Mesenchymal stem cell (in vitro differentiated cells and primary cell): ENCODE measurements at regions not wholly inside any gene's neighbourhood (a gene's known extent, or its start where the extent isn't known, plus 50 kb on each side); places are given as distances from the start of the nearest gene placed in this dataset.

ENCODE experiments used
- DNase-seq: peaks from one replicate; pipeline ENCODE4 v3.0.0-alpha.2; 2013
- H2AFZ ChIP-seq: one replicate; pipeline ENCODE4 v1.6.1; 2013; ENCODE audit warnings: low read depth, mild to moderate bottlenecking, control low read depth, inconsistent platforms, low read length, moderate library complexity
- H2AK5ac ChIP-seq: 2 replicates; pipeline ENCODE4 v1.6.1; 2013; ENCODE audit warnings: low read length, moderate library complexity, mild to moderate bottlenecking, inconsistent platforms; ENCODE audit not compliant: severe bottlenecking
- H2BK120ac ChIP-seq: one replicate; pipeline ENCODE4 v1.6.1; 2013; ENCODE audit warnings: low read depth, mild to moderate bottlenecking, inconsistent platforms, low read length, moderate library complexity
- H2BK12ac ChIP-seq, 2 experiments: one replicate each; pipeline ENCODE4 v1.6.1; 2013; ENCODE audit warnings: inconsistent platforms in 2 of 2, low read length in 2 of 2, mild to moderate bottlenecking in 2 of 2, moderate library complexity in 2 of 2, control low read depth in 1 of 2
- H2BK15ac ChIP-seq: one replicate; pipeline ENCODE4 v1.6.1; 2013; ENCODE audit warnings: mild to moderate bottlenecking, low read depth, inconsistent platforms; ENCODE audit not compliant: poor library complexity, severe bottlenecking
- H2BK5ac ChIP-seq: 2 replicates; pipeline ENCODE4 v1.6.1; 2013; ENCODE audit warnings: low read depth, mild to moderate bottlenecking, low read length, control low read depth, inconsistent platforms; ENCODE audit not compliant: poor library complexity, severe bottlenecking
- H3K14ac ChIP-seq, 2 experiments: one replicate each; pipeline ENCODE4 v1.6.1; 2013; ENCODE audit warnings: inconsistent platforms in 2 of 2, low read length in 2 of 2, control low read depth in 1 of 2, mild to moderate bottlenecking in 1 of 2, moderate library complexity in 1 of 2
- H3K18ac ChIP-seq, 2 experiments: one replicate each; pipeline ENCODE4 v1.6.1; 2013; ENCODE audit warnings: inconsistent platforms in 2 of 2, low read length in 2 of 2, control low read depth in 1 of 2, low read depth in 1 of 2, mild to moderate bottlenecking in 1 of 2
- H3K23ac ChIP-seq, 2 experiments: one replicate each; pipeline ENCODE4 v1.6.1; 2013; ENCODE audit warnings: inconsistent platforms in 2 of 2, low read length in 2 of 2, mild to moderate bottlenecking in 2 of 2, moderate library complexity in 2 of 2, control low read depth in 1 of 2
- H3K27ac ChIP-seq: 2 replicates; pipeline ENCODE4 v1.5.1; 2013; ENCODE audit warnings: mild to moderate bottlenecking, moderate library complexity, low read length, control low read depth, inconsistent platforms; ENCODE audit not compliant: poor library complexity, severe bottlenecking
- H3K27me3 ChIP-seq, 2 experiments: 2 replicates each; pipeline versions ENCODE4 v1.6.1 to v1.7.0; 2013; ENCODE audit warnings: low read length in 2 of 2, mild to moderate bottlenecking in 2 of 2, moderate library complexity in 2 of 2, control low read depth in 1 of 2, inconsistent platforms in 1 of 2; ENCODE audit not compliant: control insufficient read depth in 1 of 2, insufficient read depth in 1 of 2
- H3K36me3 ChIP-seq, 2 experiments: 2 replicates each; pipeline versions ENCODE4 v1.6.1 to v1.7.0; 2013; ENCODE audit warnings: low read length in 2 of 2, control low read depth in 1 of 2, inconsistent platforms in 1 of 2, low read depth in 1 of 2, mild to moderate bottlenecking in 1 of 2; ENCODE audit not compliant: insufficient read depth in 2 of 2, control insufficient read depth in 1 of 2
- H3K4ac ChIP-seq, 2 experiments: one replicate each; pipeline ENCODE4 v1.6.1; 2013; ENCODE audit warnings: inconsistent platforms in 2 of 2, low read length in 2 of 2, mild to moderate bottlenecking in 2 of 2, moderate library complexity in 2 of 2, control low read depth in 1 of 2, low read depth in 1 of 2
- H3K4me1 ChIP-seq: 2 replicates; pipeline ENCODE4 v1.6.1; 2013; ENCODE audit warnings: low read depth, low read length, control low read depth; ENCODE audit not compliant: control insufficient read depth, insufficient read depth
- H3K4me2 ChIP-seq: 2 replicates; pipeline ENCODE4 v1.6.1; 2013; ENCODE audit warnings: low read length, mild to moderate bottlenecking, inconsistent platforms; ENCODE audit not compliant: poor library complexity, severe bottlenecking
- H3K4me3 ChIP-seq, 2 experiments: 2 replicates each; pipeline versions ENCODE4 v1.5.1 to v1.7.0; 2013; ENCODE audit warnings: low read length in 2 of 2, mild to moderate bottlenecking in 2 of 2, control low read depth in 1 of 2, low read depth in 1 of 2; ENCODE audit not compliant: insufficient read depth in 1 of 2
- H3K79me1 ChIP-seq: replicated peaks from 2 replicates; pipeline ENCODE4 v1.6.1; 2013; ENCODE audit warnings: mild to moderate bottlenecking, control low read depth, low read length, inconsistent platforms; ENCODE audit not compliant: poor library complexity, severe bottlenecking
- H3K9ac ChIP-seq: 2 replicates; pipeline ENCODE4 v1.7.0; 2013; ENCODE audit warnings: mild to moderate bottlenecking, low read length, moderate library complexity
- H3K9me3 ChIP-seq: 2 replicates; pipeline ENCODE4 v1.7.0; 2013; ENCODE audit warnings: mild to moderate bottlenecking, low read length; ENCODE audit not compliant: control insufficient read depth
- H4K8ac ChIP-seq: one replicate; pipeline ENCODE4 v1.6.1; 2013; ENCODE audit warnings: inconsistent platforms, mild to moderate bottlenecking, low read length, moderate library complexity
- H4K91ac ChIP-seq: one replicate; pipeline ENCODE4 v1.6.1; 2013; ENCODE audit warnings: mild to moderate bottlenecking, low read length, inconsistent platforms
- WGBS: methylation state at CpG from one replicate; pipeline ENCODE4 v1.1.7; 2013; ENCODE audit warnings: mixed read lengths; 5-methylcytosine and 5-hydroxymethylcytosine counted together

DNA sequence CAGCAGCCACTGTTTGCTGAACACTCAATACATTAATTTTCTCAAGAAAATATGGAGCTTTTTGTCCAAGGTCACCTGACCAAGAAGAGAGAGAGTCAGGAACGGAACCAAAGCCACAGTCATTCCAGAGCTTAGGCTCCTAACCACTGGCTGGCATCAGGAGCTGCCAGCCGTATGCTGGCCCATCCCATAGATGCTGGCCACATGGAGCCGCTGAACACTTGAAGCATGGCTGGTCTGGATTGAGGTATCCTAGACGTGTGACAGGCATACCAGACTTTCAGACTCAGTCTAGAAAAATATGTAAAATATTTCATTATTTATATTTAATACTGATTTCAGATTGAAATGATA, 458.7 kb downstream of the MATN1 start:
- 73% methylated on average over 4 of the region's 4 CpGs for WGBS
- no peak overlapping the region for H3K23ac ChIP-seq

DNA sequence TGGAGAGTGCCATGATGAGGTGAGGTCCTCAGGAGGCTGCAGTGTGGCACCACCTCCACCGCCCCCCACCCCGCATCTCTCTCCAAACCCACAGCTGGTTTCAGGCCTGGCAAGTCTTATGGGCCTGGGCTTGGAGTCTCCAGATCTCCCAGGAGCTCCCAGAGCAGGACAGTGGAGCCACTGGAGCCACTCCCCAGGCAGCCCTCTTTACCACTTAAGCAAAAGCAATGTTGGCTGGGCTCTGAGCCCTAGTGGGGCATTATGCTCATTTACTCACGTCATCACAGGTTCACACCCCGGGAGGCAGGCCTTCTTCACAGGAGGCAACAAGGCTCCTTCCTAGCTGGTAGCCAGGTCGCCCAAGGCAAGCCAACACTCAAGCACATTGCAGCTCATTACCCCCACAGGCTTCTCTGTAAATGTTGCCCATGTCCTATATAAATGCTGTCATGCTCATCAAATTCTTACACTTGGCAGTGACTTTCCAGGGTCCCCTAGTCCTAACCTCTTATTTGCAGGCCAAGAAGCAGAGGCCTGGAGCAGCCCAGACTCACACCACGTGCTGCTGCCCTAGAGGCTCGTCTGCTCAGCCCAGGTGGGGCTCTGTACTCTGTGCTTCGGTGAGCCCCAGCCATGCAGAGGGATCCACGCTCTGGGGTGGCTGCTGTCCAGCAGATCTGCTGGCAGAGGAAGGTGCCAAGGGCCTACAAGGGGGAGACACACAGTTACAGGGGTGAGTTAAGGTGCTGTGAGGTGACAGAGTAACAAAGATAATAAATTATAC, 459.3 kb downstream of the MATN1 start:
- H3K27ac ChIP-seq = no peak overlapping the region
- no peak for DNase-seq
- no peaks in the 10 kb centered on the region for H3K79me1 ChIP-seq
- no peak overlapping the region for H2AK5ac ChIP-seq
- WGBS = 58% methylated on average over 8 of the region's 9 CpGs
- no peak overlapping the region for H2AFZ ChIP-seq
- H3K14ac ChIP-seq = no peak overlapping the region
- no peak overlapping the region for H2BK15ac ChIP-seq
- H4K8ac ChIP-seq = no peak overlapping the region
- no peak overlapping the region for H4K91ac ChIP-seq
- H3K27me3 ChIP-seq = peaks cover 9 to 44% of the 10 kb centered on the region in 2 experiments
- H3K4ac ChIP-seq = no peak overlapping the region
- H3K4me1 ChIP-seq = no peaks in the 10 kb centered on the region
- no peak overlapping the region for H3K4me2 ChIP-seq
- H3K36me3 ChIP-seq = no peaks in the 10 kb centered on the region
- no peak overlapping the region for H2BK5ac ChIP-seq
- H3K4me3 ChIP-seq = no peak overlapping the region
- H3K23ac ChIP-seq = no peak overlapping the region
- no peak overlapping the region for H2BK120ac ChIP-seq
- H3K18ac ChIP-seq = no peak overlapping the region
- H2BK12ac ChIP-seq = no peak overlapping the region
- no peak overlapping the region for H3K9ac ChIP-seq
- peaks cover 4% of the 10 kb centered on the region for H3K9me3 ChIP-seq

More for the DNA sequence above, 458.7 kb downstream of the MATN1 start:
- no peak overlapping the region for H3K4ac ChIP-seq
- peaks cover 4% of the 10 kb centered on the region for H3K9me3 ChIP-seq
- H2BK120ac ChIP-seq = no peak overlapping the region
- no peak overlapping the region for H3K27ac ChIP-seq
- H2BK5ac ChIP-seq = no peak overlapping the region
- H4K91ac ChIP-seq = no peak overlapping the region
- no peaks in the 10 kb centered on the region for H3K4me1 ChIP-seq
- no peak overlapping the region for H3K4me3 ChIP-seq
- no peak overlapping the region for H3K9ac ChIP-seq
- no peaks in the 10 kb centered on the region for H3K79me1 ChIP-seq
- no peak overlapping the region for H2BK15ac ChIP-seq
- DNase-seq = no peak
- H2BK12ac ChIP-seq = no peak overlapping the region
- H3K18ac ChIP-seq = no peak overlapping the region
- H2AFZ ChIP-seq = no peak overlapping the region
- no peak overlapping the region for H2AK5ac ChIP-seq
- H4K8ac ChIP-seq = no peak overlapping the region
- no peak overlapping the region for H3K14ac ChIP-seq
- no peak overlapping the region for H3K4me2 ChIP-seq
- H3K27me3 ChIP-seq = peaks cover 12 to 44% of the 10 kb centered on the region in 2 experiments
- H3K36me3 ChIP-seq = no peaks in the 10 kb centered on the region

DNA sequence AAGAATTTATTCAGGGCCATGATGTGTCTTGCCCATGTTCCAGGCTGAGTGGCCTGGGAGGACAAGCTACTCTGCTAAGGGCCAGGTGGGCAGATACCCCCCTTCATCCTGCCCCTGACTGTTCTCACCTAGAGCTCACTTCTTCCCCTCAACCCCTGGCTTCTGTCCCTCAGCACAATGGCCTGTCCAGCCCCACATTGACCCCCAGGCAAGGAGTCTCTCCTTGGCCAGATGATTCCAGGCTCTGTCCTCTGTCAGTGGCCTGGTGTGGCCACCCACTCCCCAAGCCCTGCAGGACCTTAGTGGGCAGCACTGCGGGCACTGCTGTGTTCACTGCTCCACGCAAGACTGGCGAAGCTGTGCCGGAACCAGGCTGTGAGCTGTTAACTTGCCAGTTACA, 460.0 kb downstream of the MATN1 start:
- peaks cover 2 to 48% of the 10 kb centered on the region in 2 experiments for H3K27me3 ChIP-seq
- no peak overlapping the region for H2BK120ac ChIP-seq
- H3K14ac ChIP-seq = no peak overlapping the region
- H2AK5ac ChIP-seq = no peak overlapping the region
- H4K91ac ChIP-seq = no peak overlapping the region
- H3K4me1 ChIP-seq = no peaks in the 10 kb centered on the region
- no peak overlapping the region for H2BK15ac ChIP-seq
- no peak overlapping the region for H3K23ac ChIP-seq
- peaks cover 4% of the 10 kb centered on the region for H3K9me3 ChIP-seq
- no peaks in the 10 kb centered on the region for H3K79me1 ChIP-seq
- H3K4me2 ChIP-seq = no peak overlapping the region
- no peak overlapping the region for H2BK12ac ChIP-seq
- H3K18ac ChIP-seq = no peak overlapping the region
- H3K36me3 ChIP-seq = no peaks in the 10 kb centered on the region
- no peak for DNase-seq
- no peak overlapping the region for H3K27ac ChIP-seq
- H3K9ac ChIP-seq = no peak overlapping the region
- WGBS = 83% methylated on average over 4 of the region's 4 CpGs
- no peak overlapping the region for H3K4me3 ChIP-seq
- no peak overlapping the region for H2AFZ ChIP-seq
- H4K8ac ChIP-seq = no peak overlapping the region
- H3K4ac ChIP-seq = no peak overlapping the region
- no peak overlapping the region for H2BK5ac ChIP-seq

DNA sequence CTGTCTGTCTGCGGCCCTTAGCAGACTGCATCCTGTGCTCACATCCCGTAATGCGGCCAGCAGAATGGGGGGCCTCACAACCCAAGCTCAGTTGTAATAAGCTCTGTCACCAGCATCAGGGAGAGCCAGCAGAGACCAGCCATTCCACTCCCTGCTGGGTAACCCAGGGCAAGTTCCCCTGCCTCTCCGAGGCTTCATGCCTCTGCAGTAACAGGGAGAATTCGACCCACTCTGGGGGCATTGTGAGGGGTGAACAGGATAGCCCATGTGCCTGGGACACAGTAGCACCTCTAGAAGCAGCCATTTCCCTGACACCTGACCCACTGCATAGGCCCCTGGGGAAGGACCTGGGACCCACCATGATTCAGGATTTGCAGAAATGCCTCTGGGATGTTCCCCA, 461.2 kb downstream of the MATN1 start:
- WGBS = 78% methylated on average over 5 of the region's 5 CpGs
- H2BK5ac ChIP-seq = no peak overlapping the region

More for the DNA sequence above, 461.2 kb downstream of the MATN1 start:
- H2AFZ ChIP-seq = no peak overlapping the region
- peaks cover 4% of the 10 kb centered on the region for H3K9me3 ChIP-seq
- no peak overlapping the region for H3K23ac ChIP-seq
- H3K9ac ChIP-seq = no peak overlapping the region
- no peak overlapping the region for H4K91ac ChIP-seq
- no peaks in the 10 kb centered on the region for H3K79me1 ChIP-seq
- H2AK5ac ChIP-seq = no peak overlapping the region
- no peak overlapping the region for H2BK120ac ChIP-seq
- H3K14ac ChIP-seq = no peak overlapping the region
- H3K27ac ChIP-seq = no peak overlapping the region
- no peak for DNase-seq
- H3K4me2 ChIP-seq = no peak overlapping the region
- peaks cover 0 to 49% of the 10 kb centered on the region in 2 experiments for H3K27me3 ChIP-seq
- H2BK15ac ChIP-seq = no peak overlapping the region
- H3K18ac ChIP-seq = no peak overlapping the region
- H3K36me3 ChIP-seq = no peaks in the 10 kb centered on the region
- no peak overlapping the region for H2BK12ac ChIP-seq
- H3K4ac ChIP-seq = no peak overlapping the region
- no peaks in the 10 kb centered on the region for H3K4me1 ChIP-seq
- H4K8ac ChIP-seq = no peak overlapping the region
- H3K4me3 ChIP-seq = no peak overlapping the region
